Activated gamma-delta T cell treated with Interleukin-2 at 50 U/mL for 16 hours (primary cell): ENCODE measurements at regions not wholly inside any gene's neighbourhood (a gene's known extent, or its start where the extent isn't known, plus 50 kb on each side); places are given as distances from the start of the nearest gene placed in this dataset.

Source experiments
- DNase-seq: peaks from one replicate; pipeline ENCODE4 v3.0.0-alpha.2; 2020

- no peak for DNase-seq
These were observed 70.1 kb upstream of the RAPGEF1 start for GRCh38 chr9:131809941-131810344.

DNA sequence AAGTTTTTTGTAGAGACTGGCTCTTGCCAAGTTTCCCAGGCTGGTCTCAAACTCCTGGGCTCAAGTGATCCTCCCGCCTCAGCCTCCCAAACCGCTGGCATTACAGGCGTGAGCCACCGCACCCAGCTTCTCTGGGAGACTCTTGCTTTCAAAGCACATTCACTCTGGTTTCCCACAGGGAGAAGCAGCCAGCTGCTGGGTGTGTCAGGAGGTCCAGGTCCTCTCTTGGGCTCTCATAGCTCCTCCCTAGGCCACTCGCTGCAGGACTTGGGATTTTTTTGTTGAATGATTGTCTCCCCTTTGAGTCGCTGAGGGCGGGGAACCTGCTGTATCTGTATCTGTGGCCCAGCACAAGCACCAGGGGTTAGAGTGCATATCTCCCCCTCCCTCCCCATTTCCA is 68.4 kb upstream of the RAPGEF1 start:
- DNase-seq: no peak

DNA sequence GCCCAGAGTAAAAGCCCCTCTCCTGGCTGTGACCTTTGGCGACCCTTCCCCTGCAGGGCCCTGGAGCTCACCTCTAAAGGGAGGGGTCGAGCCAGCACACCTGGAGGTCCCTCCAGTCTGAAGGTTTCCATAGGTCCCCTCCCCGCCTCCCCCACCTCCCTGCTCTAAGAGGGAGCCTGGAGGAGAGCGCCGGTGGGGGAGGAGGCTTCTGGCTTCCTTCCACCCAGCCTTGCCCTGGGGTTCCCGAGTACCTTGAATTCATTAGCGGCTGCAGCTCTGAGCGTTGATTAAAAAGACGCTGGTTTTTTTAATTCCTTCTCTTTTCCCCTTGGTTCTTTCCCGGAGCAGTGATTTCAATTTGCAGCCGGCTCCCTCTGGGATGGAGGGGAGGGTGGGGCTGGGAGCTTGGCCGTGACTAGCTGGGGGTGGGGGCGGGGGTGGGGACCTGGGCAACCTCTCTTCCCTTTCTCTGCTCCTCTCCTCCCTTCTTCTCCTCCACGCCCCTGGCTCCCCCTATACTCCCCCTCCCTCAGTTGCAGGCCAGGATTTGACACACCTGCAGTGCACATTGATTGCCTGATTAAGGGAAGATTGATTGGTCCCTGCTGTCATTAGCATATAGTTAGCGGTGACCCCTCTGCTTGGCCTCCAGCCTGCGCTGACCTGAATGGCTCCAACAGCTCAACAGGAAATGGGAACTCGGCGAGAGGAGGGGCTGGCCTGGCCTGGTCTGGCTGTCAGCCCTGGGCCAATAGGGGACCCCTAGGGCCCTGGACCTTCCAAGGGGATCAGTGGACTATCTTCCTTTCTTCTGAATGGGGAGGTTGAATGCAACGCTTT is 67.5 kb upstream of the RAPGEF1 start:
- DNase-seq: no peak

DNA sequence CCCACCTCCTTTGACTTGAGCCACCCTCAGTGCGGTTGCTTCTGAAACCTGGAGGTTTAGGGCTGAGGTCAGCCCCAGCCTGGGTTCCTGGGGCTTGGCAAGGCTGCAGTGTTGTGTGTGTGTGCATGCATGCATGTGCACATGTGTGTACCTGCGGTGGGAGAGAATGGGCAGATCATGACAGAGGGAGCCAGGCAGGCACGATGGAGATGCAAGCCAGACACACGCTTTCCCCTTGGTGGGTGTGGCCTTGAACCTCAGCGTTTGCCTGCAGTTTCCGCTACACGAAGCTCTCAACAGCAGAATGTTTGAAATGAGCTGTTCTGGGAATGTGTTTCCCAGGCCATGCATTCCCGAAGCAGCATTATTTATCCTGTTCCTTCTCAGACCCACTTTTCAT is 65.9 kb upstream of the RAPGEF1 start:
- no peak for DNase-seq

- DNase-seq: no peak
These were observed 65.0 kb upstream of the RAPGEF1 start for GRCh38 chr9:131804826-131805225.

DNA sequence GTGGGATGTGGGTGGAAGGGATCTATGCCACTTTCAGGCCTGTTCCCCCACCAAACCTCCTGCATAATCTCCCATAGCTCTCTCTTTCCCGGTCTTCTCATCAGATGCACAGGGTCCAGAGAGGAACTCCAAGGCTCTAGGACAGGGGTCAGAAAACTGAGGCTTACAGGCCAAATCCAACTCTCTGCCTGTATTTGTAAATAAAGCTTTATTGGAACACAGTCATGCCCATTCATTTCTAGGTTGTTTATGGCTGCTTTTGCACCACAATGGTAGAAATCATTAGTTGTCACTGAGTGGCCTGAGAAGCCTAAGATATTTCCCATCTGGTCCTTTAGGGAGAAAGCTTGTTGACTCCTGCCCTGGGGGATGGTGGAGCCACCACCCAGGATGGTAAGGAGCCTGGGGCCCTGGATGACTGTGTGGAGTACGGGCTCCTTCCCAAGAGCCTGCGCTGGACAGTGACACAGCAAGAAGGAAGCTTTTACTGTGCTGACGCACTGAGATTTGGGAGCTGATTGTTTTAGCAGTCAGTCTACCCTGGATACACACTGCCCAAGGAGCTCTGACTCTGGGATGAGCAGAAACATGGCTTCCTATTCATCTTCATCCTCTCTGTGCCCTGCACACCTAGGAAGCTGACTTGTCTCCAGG is 64.0 kb upstream of the RAPGEF1 start:
- DNase-seq: no peak

GRCh38 chr9:131801810-131802209 is 61.9 kb upstream of the RAPGEF1 start:
- DNase-seq: no peak

GRCh38 chr9:131800843-131801242 is 61.0 kb upstream of the RAPGEF1 start:
- no peak for DNase-seq

GRCh38 chr9:131800366-131800765 is 60.5 kb upstream of the RAPGEF1 start:
- DNase-seq: no peak

DNA sequence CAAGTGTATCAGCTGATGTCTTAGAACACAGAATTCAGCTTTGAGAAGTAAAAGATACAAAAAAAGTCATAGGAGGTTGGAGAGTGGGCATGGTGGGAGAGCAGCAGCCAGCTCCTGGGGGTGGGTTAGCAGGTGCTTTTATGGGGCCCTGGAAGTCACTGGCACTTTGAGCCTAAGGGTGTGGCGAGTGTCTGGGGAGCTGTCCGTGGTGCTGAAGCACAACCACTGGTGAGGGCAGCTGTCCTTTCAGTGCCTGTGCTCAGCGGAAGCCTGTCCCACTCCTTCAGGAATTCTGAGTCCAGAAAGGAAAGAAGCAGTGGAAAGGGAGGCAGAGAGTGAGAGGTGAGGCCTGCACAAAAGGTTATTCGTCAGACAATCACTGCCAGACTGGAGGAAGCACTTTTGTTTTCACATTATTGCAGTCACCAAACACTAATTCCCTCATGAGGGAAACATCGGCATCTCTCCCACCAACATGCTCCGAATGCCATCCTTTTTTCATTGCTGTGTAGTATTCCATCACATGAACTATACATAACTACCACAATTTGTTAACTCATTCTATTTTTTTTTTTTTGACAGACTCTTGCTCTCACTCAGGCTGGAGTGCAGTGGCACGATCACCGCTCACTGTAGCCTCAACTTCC is 59.4 kb upstream of the RAPGEF1 start:
- DNase-seq: peak; percentile 36

GRCh38 chr9:131798246-131798645 is 58.4 kb upstream of the RAPGEF1 start:
- no peak for DNase-seq

DNA sequence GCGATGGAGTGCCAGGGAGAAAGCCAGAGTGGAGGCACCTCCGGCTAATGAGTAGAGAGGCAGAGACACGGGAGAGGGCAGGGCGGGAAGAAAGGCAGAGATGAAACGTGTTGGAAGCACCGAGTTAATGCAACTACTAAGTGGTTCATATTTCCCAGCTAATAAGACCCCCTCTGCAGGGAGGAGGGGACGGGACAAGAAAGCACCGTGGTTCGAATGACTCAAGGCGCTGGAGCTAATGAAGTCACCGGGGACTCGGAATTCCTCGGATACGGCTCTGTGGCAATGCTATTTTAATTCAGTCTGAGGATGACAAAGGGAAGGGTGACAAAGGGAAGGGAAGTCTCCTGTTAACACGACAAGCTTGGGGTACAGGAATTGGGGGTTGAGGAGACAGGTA is 54.5 kb upstream of the RAPGEF1 start:
- DNase-seq: no peak

DNA sequence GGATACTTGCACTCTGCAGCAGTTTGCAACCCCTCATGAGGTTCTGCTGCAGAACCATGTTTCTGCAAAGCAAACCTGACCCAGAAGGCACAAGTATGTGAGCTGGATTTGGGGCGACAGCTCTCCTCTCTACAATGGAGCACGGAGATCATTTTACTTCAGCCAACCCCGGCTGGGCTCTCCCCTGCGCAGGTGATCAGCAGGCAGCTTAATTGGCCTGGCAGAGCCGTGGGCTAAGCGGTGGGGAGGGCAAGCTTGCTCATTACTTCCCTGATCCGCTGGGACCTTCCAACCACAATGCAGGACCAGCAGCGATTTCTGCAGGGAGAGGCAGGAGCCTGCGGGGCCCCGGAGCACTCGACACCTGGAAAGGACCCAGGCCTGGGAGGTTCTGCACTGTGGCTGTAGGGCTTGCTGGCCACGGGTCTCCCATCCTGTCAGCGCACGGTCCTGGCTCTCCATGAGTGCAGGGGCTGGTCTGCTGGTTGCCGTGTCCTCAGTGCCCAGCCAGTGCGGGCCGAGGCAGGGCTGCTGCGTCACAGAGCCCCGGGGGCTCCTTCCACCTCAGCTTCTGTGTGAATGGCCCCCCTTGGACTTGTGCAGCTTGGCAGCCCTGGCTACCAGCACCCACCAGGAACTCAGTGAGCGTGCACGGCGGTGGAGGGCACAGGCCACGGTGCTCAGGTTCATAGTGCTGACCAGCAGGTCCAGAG is 51.8 kb upstream of the RAPGEF1 start:
- no peak for DNase-seq
